GM12875 (cell line): ENCODE measurements at regions not wholly inside any gene's neighbourhood (a gene's known extent, or its start where the extent isn't known, plus 50 kb on each side); places are given as distances from the start of the nearest gene placed in this dataset.

Experiments
- H3K4me3 ChIP-seq: one replicate; pipeline ENCODE4 v1.5.1; 2011; ENCODE audit warnings: low read depth, low read length, control low read depth
- TF ChIP-seq, protein P1 (sequence below): IDR thresholded peaks from 2 replicates; pipeline ENCODE4 v1.5.1; 2011; ENCODE audit warnings: low read depth, mild to moderate bottlenecking, control low read depth, inconsistent platforms, low read length, moderate library complexity, borderline replicate concordance; ENCODE audit not compliant: insufficient read depth

DNA sequence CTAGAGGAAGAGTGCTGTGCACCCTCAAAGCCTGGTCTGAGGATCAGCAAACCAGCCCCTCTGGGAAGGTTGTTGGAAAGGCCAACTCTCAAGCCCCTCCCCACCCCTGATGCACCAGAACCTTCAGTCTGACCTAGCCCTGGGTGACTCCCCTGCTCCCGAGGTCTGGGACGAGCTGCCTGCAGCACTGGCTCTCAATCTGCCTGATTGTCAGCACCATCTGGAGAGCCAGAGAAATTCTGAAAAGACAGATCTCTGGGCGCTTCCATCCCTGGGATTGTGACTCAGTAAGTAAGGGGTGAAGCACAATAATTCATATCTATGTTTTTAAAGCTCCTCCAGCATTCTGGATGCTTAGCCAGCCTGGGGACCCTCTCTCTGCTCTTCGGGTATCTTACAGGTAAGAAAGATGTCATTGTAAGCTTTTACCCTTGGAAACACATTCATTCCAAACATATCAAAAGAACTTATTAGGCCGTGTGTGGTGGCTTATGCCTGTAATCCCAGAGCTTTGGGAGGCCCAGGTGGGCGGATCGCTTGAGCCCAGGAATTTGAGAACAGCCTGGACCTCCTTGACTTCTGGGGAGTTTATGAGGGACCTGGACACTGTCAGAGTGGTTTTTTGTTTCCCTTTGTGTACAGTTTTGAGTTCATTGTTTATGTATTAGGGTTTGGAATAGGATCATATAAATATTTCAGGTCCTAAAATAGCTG is 147.5 kb downstream of the KCNJ12 start:
- TF ChIP-seq, protein P1, sequence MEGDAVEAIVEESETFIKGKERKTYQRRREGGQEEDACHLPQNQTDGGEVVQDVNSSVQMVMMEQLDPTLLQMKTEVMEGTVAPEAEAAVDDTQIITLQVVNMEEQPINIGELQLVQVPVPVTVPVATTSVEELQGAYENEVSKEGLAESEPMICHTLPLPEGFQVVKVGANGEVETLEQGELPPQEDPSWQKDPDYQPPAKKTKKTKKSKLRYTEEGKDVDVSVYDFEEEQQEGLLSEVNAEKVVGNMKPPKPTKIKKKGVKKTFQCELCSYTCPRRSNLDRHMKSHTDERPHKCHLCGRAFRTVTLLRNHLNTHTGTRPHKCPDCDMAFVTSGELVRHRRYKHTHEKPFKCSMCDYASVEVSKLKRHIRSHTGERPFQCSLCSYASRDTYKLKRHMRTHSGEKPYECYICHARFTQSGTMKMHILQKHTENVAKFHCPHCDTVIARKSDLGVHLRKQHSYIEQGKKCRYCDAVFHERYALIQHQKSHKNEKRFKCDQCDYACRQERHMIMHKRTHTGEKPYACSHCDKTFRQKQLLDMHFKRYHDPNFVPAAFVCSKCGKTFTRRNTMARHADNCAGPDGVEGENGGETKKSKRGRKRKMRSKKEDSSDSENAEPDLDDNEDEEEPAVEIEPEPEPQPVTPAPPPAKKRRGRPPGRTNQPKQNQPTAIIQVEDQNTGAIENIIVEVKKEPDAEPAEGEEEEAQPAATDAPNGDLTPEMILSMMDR = no peak
- H3K4me3 ChIP-seq = no peak overlapping the region

DNA sequence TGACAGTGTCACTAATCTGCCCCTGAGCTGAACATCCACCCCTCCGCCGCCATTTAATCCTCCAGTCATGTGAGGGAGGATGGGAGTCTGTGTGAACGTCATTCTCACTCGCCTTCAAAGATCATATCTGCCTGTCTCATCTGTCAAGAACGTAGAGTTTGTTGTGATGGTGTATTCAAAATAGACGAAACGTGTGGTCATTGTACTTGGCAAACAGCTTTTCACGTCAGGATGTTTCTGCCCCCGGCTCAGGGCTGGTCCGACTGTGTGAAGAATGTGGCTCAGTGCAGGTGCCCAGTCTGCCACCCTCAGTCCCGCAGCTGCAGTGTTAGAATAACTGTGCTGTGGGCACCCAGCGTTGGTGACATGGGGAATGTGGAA is 148.0 kb downstream of the KCNJ12 start:
- H3K4me3 ChIP-seq = no peak overlapping the region
- TF ChIP-seq, protein P1 = no peak

DNA sequence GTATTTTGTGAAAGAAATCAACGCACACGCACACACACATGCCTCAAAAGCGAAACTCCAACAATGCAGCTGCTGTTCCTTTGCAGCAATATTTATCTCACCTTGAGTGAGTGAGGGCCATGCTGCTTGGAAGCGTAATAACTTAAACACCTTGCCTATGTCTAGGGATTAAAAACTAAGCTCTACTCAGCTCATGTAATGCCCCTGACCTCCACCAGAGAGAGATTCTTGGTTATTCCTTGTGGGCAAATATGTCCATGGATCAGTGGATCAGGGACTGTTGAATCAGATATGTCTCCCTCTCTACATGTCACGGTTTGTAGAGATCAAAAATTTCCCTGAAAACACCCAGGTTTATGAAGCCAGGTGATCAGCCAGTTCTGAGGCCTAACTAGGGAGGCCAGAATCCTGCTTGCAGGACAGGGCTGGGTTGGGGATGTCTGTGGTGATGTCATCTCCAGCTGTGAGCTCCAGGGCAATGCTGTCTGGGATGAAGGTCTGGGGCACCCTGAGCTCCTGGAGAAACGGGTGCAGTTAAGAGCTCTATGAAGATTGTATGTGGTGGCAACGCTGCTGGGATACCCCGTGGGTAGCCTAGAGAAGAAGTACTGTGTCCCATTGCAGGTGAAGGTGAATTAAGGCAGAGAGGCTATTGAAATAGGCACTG is 149.4 kb downstream of the KCNJ12 start:
- TF ChIP-seq, protein P1 = no peak
- no peak overlapping the region for H3K4me3 ChIP-seq

DNA sequence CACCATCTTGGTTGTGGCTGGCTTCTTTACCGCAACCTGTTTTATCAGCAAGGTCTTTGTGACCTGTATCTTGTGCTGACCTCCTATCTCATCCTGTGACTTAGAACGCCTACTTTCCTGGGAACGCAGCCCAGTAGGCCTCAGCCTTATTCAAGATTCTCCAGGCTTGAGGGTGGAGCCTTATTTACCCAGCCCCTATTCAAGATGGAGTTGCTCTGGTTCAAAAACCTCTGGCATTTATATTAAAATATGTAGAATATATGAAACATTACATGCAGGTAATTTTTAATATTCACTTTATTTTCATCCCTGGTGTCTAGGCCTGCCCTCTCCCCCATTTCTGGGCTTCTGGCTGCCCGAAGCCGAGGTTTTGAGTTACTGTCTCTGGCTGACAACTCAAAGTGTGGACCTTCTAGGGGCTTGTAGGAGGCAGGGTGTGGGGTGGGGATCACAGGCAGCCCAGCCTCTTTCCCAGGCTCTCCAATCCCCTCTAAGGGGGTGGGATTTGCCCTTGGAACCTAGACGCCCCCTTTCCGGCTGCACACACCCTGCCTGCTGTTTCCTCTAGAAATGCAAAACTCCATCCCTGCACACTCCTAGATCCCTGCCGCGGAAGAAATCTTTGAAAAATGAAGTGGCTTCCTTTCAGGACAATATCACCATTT is 152.0 kb downstream of the KCNJ12 start:
- no peak overlapping the region for H3K4me3 ChIP-seq
- TF ChIP-seq, protein P1 = no peak

DNA sequence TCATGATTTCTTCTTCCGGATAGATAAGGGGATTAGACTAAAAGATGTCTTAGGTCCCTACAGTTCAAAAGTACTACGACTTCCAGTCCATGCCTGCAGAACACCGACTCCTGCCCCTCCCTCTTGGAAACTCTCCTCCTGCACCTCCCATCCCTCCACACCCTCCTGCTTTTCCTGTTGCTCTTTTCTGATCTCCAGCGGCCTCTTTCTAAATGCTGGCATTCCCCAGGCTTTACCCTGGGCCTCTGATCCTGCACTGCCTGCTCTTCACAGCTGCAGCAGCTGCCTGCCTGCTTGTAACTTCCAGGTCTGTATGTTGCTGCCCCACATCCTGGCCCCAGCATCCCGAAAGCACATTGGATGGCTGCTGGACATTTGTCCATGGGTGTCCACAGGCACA is 154.2 kb downstream of the KCNJ12 start:
- TF ChIP-seq, protein P1 = no peak
- H3K4me3 ChIP-seq = no peak overlapping the region

DNA sequence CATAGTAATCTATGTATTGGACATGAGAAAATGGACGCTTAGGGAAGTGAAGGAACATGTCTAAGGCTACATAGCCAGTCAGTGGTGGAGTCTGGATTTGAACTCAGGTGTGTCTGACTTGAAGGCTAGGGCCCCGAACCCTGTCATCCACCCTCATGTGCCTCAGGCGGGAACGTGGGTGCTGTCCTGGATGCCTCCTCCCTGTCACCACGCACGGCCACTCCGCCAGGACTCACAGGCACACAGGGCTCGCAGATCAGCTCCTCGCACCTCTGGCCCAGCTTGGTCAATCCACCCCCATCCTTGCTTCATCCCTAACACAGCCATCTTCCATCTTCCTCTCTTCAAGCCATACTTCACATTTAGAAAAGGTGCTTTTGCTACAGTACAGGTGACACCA is 154.7 kb downstream of the KCNJ12 start:
- TF ChIP-seq, protein P1 = no peak
- no peak overlapping the region for H3K4me3 ChIP-seq
